Activated CD4-positive, alpha-beta memory T cell treated with anti-CD3 and anti-CD28 coated beads for 36 hours (primary cell): ENCODE measurements at regions not wholly inside any gene's neighbourhood (a gene's known extent, or its start where the extent isn't known, plus 50 kb on each side); places are given as distances from the start of the nearest gene placed in this dataset. TPM values are rescaled to one million over a fixed set of nuclear protein-coding genes. Genes with fewer than 3 reads are reported as not detected.

Experiments used
- CTCF ChIA-PET: fragments of 350-600 bp; sonication (Branson Sonifier 250); formaldehyde crosslinking; loops from one replicate; lab custom pipeline; 2021; ENCODE audit warnings: antibody characterized with exemption, inconsistent platforms; lab: Charles Lee
- POLR2A ChIA-PET: fragments of 350-600 bp; sonication (Branson Sonifier 250); formaldehyde crosslinking; loops from one replicate; lab custom pipeline; 2021; ENCODE audit warnings: antibody characterized with exemption; lab: Charles Lee
- DNase-seq: peaks from one replicate; pipeline ENCODE4 v3.0.0-alpha.2; 2020
- H3K27ac Mint-ChIP-seq: one replicate; pipeline ENCODE4 v1.8.0; 2021; ENCODE audit warnings: mixed read lengths
- H3K27me3 Mint-ChIP-seq: one replicate; pipeline ENCODE4 v1.8.0; 2021; ENCODE audit warnings: mixed read lengths
- H3K36me3 Mint-ChIP-seq: one replicate; pipeline ENCODE4 v1.8.0; 2021; ENCODE audit warnings: mixed read lengths
- H3K4me1 Mint-ChIP-seq: one replicate; pipeline ENCODE4 v1.8.0; 2021; ENCODE audit warnings: low read depth, mixed read lengths
- H3K4me3 Mint-ChIP-seq: one replicate; pipeline ENCODE4 v1.8.0; 2021; ENCODE audit warnings: mild to moderate bottlenecking, mixed read lengths
- H3K9me3 Mint-ChIP-seq: one replicate; pipeline ENCODE4 v1.8.0; 2021; ENCODE audit warnings: mixed read lengths
- intact Hi-C: fragments of 100-400 bp; cut with micrococcal nuclease; formaldehyde crosslinking; loops from one replicate; pipeline ENCODE4 v1.15.1; 2023
- microRNA-seq: library from miRNA; unstranded; fragments of <30 nt; microRNA quantifications from one replicate; pipeline ENCODE4 v1.2.0, GENCODE V29; 2022; ENCODE audit warnings: borderline number of aligned reads, borderline microRNAs expressed, borderline replicate concordance

- no peaks in the 10 kb centered on the region for H3K9me3 Mint-ChIP-seq
- DNase-seq, result no peak
- no peak overlapping the region for H3K27ac Mint-ChIP-seq
- no peaks in the 10 kb centered on the region for H3K27me3 Mint-ChIP-seq
- CTCF ChIA-PET, result no interaction called here
- H3K4me3 Mint-ChIP-seq, result no peak overlapping the region
- no peaks in the 10 kb centered on the region for H3K4me1 Mint-ChIP-seq
- intact Hi-C loops, result no loop called here
- POLR2A ChIA-PET, result no interaction called here
- no peaks in the 10 kb centered on the region for H3K36me3 Mint-ChIP-seq
These were observed 85.5 kb downstream of the DIRAS2 start for GRCh38 chr9:90556897-90557675.

GRCh38 chr9:90559075-90560073 lies 83.2 kb downstream of the DIRAS2 start:
- no peaks in the 10 kb centered on the region for H3K9me3 Mint-ChIP-seq
- no peak overlapping the region for H3K4me3 Mint-ChIP-seq
- ChIA-PET POLR2A (no interaction called here), CTCF (no interaction called here)
- intact Hi-C loops, result no loop called here
- H3K27me3 Mint-ChIP-seq, result no peaks in the 10 kb centered on the region
- no peaks in the 10 kb centered on the region for H3K4me1 Mint-ChIP-seq
- no peak for DNase-seq
- H3K36me3 Mint-ChIP-seq, result no peaks in the 10 kb centered on the region
- no peak overlapping the region for H3K27ac Mint-ChIP-seq

Small RNA genes in the stretch of these regions (microRNA-seq; reads per million reads assigned to microRNA genes)
- gene MIR4290, result not detected
